ENCODE measurements at regions not wholly inside any gene's neighbourhood (a gene's known extent, or its start where the extent isn't known, plus 50 kb on each side); places are given as distances from the start of the nearest gene placed in this dataset.
"Not testable (repeated sequence)": the region's sequence is repeated elsewhere in the genome, so short reads cannot be mapped to it uniquely, and the experiment has no call there.

DNA sequence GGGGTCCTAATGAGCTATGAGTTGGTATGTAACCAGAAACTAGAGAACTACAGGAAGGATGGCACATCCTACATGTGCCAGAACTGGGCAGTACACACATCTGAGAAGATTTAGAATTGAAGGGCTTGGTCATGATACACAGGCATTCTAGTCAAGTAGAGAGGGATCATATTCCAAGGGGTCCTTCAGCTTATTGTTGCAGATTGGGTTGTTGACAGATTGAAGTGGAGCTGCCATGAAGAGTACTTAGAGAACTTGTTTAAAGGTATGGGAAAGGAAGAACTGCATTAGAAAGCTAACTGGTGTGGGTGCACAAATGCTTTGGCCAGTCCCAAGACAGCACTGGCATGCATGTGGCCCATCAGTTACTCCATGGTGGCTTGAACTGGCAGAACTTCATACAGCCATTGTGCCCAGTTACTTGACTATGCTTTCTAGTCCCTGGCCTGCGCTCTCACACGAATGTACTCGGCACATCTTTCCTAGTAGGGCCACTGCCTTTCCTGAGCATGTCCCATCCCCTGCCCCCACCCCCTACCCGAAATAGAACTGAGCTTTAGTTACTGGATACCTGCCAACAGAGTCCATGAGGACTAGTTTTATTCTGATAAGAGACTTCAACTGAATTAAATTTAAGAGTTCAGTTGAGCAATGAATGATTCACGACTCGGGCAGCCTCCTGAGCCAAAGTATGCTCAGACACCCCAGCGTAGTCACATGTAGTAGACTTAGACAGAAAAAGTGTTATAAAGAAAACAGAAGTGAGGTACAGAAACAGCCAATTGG, 64.0 kb downstream of the CCNG2 start:
- no peak for DNase-seq

- no peak for DNase-seq
These were observed 68.0 kb downstream of the CCNG2 start for GRCh38 chr4:77225022-77225421.

- DNase-seq, result no peak
These were observed 70.1 kb downstream of the CCNG2 start for GRCh38 chr4:77226939-77227705.

GRCh38 chr4:77229433-77229832, 72.4 kb downstream of the CCNG2 start:
- no peak for DNase-seq

GRCh38 chr4:77232653-77233052, 75.6 kb downstream of the CCNG2 start:
- no peak for DNase-seq

- DNase-seq, result no peak
These were observed 78.4 kb downstream of the CCNG2 start for GRCh38 chr4:77235289-77235854.

GRCh38 chr4:77236806-77237205, 79.8 kb downstream of the CCNG2 start:
- no peak for DNase-seq

GRCh38 chr4:77240469-77241066, 83.6 kb downstream of the CCNG2 start:
- DNase-seq, result peak; percentile 58

DNA sequence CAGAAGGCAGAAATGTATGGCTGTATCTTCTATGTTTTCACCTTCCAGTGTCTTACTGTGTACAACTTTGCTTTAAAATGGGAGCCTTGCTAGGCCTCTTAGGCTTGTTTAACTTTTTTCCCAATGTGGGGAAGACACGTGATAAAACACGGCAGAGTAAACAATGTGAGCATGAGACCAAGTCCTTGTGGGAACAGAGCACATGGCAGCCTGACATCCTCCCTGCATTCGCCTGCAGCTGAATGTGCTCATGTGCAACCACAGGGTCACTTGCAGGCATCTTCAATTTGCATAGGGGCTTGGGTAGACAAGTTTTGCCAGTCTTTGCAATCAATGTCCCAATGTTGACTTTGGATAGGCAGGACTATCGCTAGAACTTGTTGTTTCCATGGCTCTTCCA, 91.8 kb downstream of the CCNG2 start:
- DNase-seq, result no peak

DNA sequence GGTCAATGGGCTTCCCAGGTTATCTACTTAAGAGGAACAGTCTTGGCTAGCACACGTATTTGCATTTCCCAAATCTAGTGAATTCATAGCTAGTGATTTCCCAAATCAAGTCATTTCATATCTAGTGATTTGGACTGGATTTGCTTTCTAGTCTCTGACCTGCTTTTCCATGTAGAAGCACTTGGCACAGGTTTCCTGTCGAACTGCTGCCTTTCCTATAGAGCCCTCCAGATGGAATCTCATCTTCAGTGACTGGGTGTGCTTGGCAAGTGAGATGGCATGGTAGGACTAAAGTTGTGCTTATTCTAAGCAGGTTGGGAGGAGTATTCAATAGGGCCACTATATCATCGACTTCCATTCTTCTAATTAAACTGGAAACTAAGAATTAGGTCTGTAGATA, 94.7 kb downstream of the CCNG2 start:
- no peak for DNase-seq

DNA sequence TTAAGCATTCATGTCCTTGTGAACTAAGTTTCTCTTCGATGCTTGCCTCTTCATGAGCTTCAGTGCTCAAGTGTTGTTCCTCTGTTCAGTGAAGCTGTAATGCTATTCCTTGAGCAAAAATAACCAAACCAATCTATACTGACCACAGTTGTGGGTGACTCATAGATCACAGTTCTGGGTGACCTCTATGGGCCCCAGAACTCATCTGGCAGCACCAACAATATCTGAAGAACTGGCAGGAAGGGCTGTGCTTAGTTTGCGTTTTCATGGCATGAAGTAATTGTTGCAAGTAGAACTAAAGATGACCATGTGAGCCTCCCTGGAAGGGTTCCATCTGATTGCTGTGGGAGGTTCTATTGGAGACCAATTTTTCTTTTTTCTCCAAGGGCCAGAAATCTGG, 106.2 kb downstream of the CCNG2 start:
- DNase-seq, result no peak

DNA sequence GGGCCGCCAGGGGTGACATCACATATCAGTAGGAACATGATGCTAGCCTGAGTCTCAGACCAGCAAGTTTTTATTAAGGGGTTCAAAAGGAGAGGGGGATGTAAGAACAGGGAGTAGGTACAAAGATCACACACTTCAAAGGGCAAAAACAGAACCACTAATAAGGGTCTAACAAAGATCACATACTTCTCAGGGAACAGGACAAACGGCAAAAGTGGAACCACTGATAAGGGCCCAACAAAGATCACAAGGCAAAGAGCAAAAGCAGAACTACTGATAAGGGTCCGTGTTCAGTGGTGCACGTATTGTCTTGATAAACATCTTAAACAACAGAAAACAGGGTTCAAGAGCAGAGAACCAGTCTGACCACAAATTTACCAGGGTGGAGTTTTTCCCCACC, 107.0 kb downstream of the CCNG2 start:
- not testable (repeated sequence) for DNase-seq

DNA sequence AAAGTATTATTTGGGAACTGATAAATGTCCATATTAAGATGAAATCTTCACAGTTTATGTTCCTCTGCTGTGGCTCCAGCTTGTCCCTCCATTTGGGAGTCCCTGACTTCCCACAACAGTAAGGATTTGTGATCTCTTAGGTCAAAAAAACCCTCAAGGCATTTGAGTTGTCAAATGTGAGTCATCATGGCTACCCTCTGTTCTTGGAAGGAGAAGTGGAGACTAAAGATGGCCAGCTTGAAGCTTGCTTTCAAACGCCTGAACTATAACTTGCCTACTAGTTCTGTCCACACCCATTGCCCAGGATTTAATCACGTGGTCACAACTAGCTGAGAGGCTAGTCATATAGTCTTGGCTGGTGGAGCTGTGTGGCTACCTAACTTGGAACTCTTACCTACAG, 107.8 kb downstream of the CCNG2 start:
- no peak for DNase-seq

DNA sequence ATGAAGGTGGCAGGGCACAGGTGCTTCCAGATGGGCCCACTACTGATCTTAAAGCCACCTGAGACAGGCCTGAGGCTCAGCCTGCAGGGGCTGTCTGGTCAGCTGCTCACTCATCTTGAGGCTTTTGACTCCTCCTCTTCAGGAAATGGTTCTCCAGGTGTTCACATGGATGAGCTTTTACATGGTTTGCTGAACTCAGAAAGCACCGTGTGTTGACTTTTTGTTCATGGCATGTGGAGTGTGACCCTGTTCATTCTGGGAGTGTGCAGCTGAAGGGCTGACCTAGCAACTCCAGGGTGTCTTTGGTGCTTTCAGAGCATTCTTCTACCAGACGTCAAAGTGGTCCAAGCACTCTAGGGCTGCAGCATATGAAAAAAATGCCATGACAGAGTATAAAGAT, 111.1 kb downstream of the CCNG2 start:
- no peak for DNase-seq

DNA sequence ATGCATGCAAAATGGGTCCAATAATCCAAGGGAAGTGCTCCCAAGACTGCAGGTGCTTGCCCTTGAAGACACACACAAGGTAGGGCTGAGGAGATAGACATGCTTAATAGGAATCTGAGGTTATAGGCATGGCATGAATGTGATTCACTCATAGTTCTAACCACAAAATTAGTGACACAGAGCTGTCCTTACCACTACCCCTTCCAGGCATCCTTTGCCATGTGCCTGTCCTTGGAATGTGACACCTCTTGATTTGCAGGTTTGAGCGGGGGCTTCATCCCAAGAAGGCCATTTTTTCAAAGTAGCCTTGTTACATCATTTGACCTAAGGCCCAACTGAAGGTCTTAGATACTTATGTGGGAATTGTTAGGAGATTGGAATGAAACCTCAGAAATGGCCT, 112.5 kb downstream of the CCNG2 start:
- DNase-seq, result no peak

GRCh38 chr4:77273412-77273811, 116.4 kb downstream of the CCNG2 start:
- no peak for DNase-seq

GRCh38 chr4:77279114-77279513, 122.1 kb downstream of the CCNG2 start:
- not testable (repeated sequence) for DNase-seq

- DNase-seq, result no peak
These were observed 125.3 kb downstream of the CCNG2 start for GRCh38 chr4:77282305-77282704.

DNA sequence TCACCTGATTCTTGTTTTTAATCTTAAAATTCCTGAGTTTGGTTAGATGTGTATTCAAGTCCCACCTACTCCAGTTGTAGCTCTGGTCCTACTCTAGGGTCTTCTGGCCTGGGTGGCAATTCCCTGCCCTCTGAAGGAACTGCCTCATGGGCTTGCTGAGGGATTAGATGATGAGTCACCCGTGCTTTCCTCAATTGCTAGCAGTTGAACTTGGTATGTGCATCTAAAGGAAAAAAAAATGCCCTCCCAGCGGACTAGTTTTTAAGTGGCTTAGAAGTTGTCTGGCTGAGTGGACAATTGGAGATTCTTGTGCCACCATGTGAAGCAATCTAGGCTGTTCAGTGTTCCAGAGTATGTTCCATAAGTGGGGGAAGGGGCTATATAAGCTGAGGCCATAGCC, 127.0 kb downstream of the CCNG2 start:
- no peak for DNase-seq

DNA sequence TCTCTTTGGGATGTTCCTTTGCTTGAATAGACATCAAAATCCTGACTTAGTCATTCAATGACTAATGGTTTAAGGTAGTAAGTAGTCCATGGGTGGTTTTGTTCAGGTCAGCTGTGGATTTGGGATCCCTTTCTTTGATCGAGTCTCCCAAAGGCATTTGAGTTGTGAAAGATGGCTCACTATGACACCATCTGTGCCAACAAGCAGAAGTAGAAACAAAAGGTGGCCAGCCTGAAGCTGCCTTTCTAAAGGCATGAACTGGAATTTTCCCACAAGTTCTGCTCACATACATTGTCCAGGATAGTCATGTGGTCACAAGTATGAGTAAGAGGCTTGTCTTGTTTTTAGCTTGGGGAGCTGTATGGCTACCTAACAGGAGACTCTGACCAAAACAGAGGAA, 129.9 kb downstream of the CCNG2 start:
- DNase-seq, result no peak

- DNase-seq, result no peak
These were observed 136.4 kb downstream of the CCNG2 start for GRCh38 chr4:77293426-77293825.

GRCh38 chr4:77300996-77301395, 144.0 kb downstream of the CCNG2 start:
- not testable (repeated sequence) for DNase-seq

DNA sequence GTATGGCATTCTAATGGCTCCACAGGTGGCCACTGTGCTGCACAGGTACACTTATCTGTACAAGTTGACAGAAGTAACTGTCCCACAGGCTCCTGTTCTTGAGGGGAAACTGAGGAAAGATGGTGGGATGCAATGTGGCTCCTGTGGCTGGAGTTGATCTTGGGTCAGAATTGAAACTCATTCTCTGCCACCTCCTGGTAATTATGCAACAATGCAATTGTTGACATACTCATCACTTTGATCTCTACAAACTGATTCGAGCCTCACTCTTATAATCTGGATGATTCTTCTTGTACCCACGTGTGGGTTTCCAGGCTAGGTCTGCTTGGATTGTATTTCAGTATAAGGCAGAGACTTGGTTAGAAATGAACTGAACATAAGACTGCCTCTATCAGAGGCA, 148.8 kb downstream of the CCNG2 start:
- no peak for DNase-seq

- DNase-seq, result no peak
These were observed 149.5 kb downstream of the CCNG2 start for GRCh38 chr4:77306496-77306895.
